ENCODE measurements at regions not wholly inside any gene's neighbourhood (a gene's known extent, or its start where the extent isn't known, plus 50 kb on each side); places are given as distances from the start of the nearest gene placed in this dataset.

DNA sequence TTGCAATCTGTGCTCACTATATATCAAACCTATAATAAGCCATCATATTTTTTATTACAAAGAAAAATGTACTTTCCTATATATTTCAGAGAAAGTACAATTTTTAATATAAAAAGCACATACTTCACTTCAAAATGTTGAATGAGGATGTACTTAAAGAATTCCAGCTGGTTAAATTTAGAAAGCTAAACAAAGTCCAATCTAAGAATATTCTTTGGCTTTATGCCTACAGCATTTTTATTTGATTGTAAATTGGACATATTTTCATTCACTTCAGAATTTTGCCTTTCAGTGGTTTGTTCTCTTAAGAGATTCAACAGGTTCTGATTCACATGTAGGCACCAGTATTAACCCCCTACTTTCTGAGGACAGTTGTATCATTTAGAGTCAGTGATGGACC lies 533.8 kb downstream of the CAAP1 start:
- DNase-seq (ENCODE audit: low read depth), result no peak
- TF ChIP-seq MYC (IDR thresholded peaks at IDR 0.05; ENCODE audit: low read depth, low read length) (no peak), POLR2A (IDR thresholded peaks at IDR 0.05; ENCODE audit: extremely low read depth, insufficient read length) (no peak)
- TF ChIP-seq, protein P1, sequence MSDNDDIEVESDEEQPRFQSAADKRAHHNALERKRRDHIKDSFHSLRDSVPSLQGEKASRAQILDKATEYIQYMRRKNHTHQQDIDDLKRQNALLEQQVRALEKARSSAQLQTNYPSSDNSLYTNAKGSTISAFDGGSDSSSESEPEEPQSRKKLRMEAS (IDR thresholded peaks at IDR 0.05; ENCODE audit: low read depth, low read length), result no peak
- TF ChIP-seq, protein P2, sequence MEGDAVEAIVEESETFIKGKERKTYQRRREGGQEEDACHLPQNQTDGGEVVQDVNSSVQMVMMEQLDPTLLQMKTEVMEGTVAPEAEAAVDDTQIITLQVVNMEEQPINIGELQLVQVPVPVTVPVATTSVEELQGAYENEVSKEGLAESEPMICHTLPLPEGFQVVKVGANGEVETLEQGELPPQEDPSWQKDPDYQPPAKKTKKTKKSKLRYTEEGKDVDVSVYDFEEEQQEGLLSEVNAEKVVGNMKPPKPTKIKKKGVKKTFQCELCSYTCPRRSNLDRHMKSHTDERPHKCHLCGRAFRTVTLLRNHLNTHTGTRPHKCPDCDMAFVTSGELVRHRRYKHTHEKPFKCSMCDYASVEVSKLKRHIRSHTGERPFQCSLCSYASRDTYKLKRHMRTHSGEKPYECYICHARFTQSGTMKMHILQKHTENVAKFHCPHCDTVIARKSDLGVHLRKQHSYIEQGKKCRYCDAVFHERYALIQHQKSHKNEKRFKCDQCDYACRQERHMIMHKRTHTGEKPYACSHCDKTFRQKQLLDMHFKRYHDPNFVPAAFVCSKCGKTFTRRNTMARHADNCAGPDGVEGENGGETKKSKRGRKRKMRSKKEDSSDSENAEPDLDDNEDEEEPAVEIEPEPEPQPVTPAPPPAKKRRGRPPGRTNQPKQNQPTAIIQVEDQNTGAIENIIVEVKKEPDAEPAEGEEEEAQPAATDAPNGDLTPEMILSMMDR (IDR thresholded peaks at IDR 0.05; ENCODE audit: low read depth, low read length), result no peak

GRCh38 chr9:26357803-26358344 lies 534.7 kb downstream of the CAAP1 start:
- TF ChIP-seq, protein P2 (IDR thresholded peaks at IDR 0.05; ENCODE audit: low read depth, low read length), result no peak
- TF ChIP-seq, protein P1 (IDR thresholded peaks at IDR 0.05; ENCODE audit: low read depth, low read length), result no peak
- no peak for TF ChIP-seq POLR2A (IDR thresholded peaks at IDR 0.05; ENCODE audit: extremely low read depth, insufficient read length)
- TF ChIP-seq MYC (IDR thresholded peaks at IDR 0.05; ENCODE audit: low read depth, low read length), result no peak
- H3K4me3 ChIP-seq (ENCODE audit: low read depth, low read length), result no peak overlapping the region
- no peak for DNase-seq (ENCODE audit: low read depth)

More for the DNA sequence above, 533.8 kb downstream of the CAAP1 start:
- no peak overlapping the region for H3K4me3 ChIP-seq (ENCODE audit: low read depth, low read length)

GRCh38 chr9:26356491-26356890 lies 536.1 kb downstream of the CAAP1 start:
- TF ChIP-seq, protein P2 (IDR thresholded peaks at IDR 0.05; ENCODE audit: low read depth, low read length), result no peak
- TF ChIP-seq POLR2A (IDR thresholded peaks at IDR 0.05; ENCODE audit: extremely low read depth, insufficient read length), result no peak
- TF ChIP-seq MYC (IDR thresholded peaks at IDR 0.05; ENCODE audit: low read depth, low read length), result no peak
- TF ChIP-seq, protein P1 (IDR thresholded peaks at IDR 0.05; ENCODE audit: low read depth, low read length), result no peak
- DNase-seq (ENCODE audit: low read depth), result no peak
- no peak overlapping the region for H3K4me3 ChIP-seq (ENCODE audit: low read depth, low read length)

GRCh38 chr9:26346942-26347477 lies 545.6 kb downstream of the CAAP1 start:
- TF ChIP-seq, protein P2 (IDR thresholded peaks at IDR 0.05; ENCODE audit: low read depth, low read length), result no peak
- TF ChIP-seq POLR2A (IDR thresholded peaks at IDR 0.05; ENCODE audit: extremely low read depth, insufficient read length), result no peak
- TF ChIP-seq, protein P1 (IDR thresholded peaks at IDR 0.05; ENCODE audit: low read depth, low read length), result no peak
- no peak for TF ChIP-seq MYC (IDR thresholded peaks at IDR 0.05; ENCODE audit: low read depth, low read length)
- no peak for DNase-seq (ENCODE audit: low read depth)
- no peak overlapping the region for H3K4me3 ChIP-seq (ENCODE audit: low read depth, low read length)

DNA sequence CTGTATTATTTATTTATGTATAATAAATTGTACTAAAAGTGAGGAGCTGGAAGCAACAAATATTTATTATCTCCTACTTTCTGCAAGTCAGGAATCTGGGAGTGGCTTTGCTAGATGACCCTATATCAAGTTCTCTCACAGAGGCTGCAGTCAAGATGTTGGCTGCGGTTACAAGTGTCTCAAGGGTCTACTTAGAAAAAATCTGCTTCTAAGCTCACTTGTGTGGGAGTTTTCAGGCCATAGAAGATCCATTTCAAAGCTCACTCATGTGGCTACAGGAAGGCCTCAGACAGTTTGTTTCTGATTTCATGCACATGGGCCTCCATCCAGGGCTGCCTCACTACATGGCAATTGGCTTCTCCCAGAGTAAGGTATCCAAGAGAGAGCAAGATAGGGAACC lies 551.1 kb downstream of the CAAP1 start:
- H3K4me3 ChIP-seq (ENCODE audit: low read depth, low read length), result no peak overlapping the region
- no peak for DNase-seq (ENCODE audit: low read depth)
- TF ChIP-seq POLR2A (IDR thresholded peaks at IDR 0.05; ENCODE audit: extremely low read depth, insufficient read length) (no peak), MYC (IDR thresholded peaks at IDR 0.05; ENCODE audit: low read depth, low read length) (no peak)
- TF ChIP-seq, protein P1 (IDR thresholded peaks at IDR 0.05; ENCODE audit: low read depth, low read length), result no peak
- TF ChIP-seq, protein P2 (IDR thresholded peaks at IDR 0.05; ENCODE audit: low read depth, low read length), result no peak
